ENCODE measurements at regions not wholly inside any gene's neighbourhood (a gene's known extent, or its start where the extent isn't known, plus 50 kb on each side); places are given as distances from the start of the nearest gene placed in this dataset.

- Mint-ChIP-seq H3K4me3 (no peak overlapping the region), H3K9me3 (no peaks in the 10 kb centered on the region), H3K36me3 (ENCODE audit: insufficient read depth in 1 of 3, low read depth in 3 of 3) (no peaks in the 10 kb centered on the region), H3K27me3 (ENCODE audit: low read depth) (no peaks in the 10 kb centered on the region), H3K4me1 (peaks cover 4 to 12% of the 10 kb centered on the region in 2 experiments), H3K27ac (no peak overlapping the region)
- H2BK15ac ChIP-seq (ENCODE audit: low read depth, low read length) = no peak overlapping the region
- H3K79me2 ChIP-seq (ENCODE audit: insufficient read depth, low read length) = no peaks in the 10 kb centered on the region
- H2BK20ac ChIP-seq (ENCODE audit: low read depth, low read length, poor library complexity, severe bottlenecking) = no peak overlapping the region
- H4K20me1 ChIP-seq (ENCODE audit: control insufficient read depth, insufficient read depth, insufficient read length) = no peaks in the 10 kb centered on the region
- no peak overlapping the region for H3K14ac ChIP-seq (ENCODE audit: insufficient read depth, low read length)
- H3K23me2 ChIP-seq (ENCODE audit: insufficient read length, low read depth, low read length, poor library complexity, severe bottlenecking) = no peaks in the 10 kb centered on the region
- TF ChIP-seq, protein P1, sequence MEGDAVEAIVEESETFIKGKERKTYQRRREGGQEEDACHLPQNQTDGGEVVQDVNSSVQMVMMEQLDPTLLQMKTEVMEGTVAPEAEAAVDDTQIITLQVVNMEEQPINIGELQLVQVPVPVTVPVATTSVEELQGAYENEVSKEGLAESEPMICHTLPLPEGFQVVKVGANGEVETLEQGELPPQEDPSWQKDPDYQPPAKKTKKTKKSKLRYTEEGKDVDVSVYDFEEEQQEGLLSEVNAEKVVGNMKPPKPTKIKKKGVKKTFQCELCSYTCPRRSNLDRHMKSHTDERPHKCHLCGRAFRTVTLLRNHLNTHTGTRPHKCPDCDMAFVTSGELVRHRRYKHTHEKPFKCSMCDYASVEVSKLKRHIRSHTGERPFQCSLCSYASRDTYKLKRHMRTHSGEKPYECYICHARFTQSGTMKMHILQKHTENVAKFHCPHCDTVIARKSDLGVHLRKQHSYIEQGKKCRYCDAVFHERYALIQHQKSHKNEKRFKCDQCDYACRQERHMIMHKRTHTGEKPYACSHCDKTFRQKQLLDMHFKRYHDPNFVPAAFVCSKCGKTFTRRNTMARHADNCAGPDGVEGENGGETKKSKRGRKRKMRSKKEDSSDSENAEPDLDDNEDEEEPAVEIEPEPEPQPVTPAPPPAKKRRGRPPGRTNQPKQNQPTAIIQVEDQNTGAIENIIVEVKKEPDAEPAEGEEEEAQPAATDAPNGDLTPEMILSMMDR (conservative IDR thresholded peaks at IDR 0.05) = no peak
- H2BK5ac ChIP-seq (ENCODE audit: insufficient read length, low read length) = no peak overlapping the region
- H3K9ac ChIP-seq (ENCODE audit: extremely low read depth, insufficient read length, low read length) = no peak overlapping the region
- WGBS (ENCODE audit: extremely low coverage, insufficient read length, low lambda C conversion rate) = no CpG with 5 or more reads among the region's 4 CpGs
- no peaks in the 10 kb centered on the region for H3K27me3 ChIP-seq (ENCODE audit: insufficient read depth, low read length)
- H3K4ac ChIP-seq (ENCODE audit: low read depth, low read length) = no peak overlapping the region
- H3K56ac ChIP-seq (ENCODE audit: insufficient read length, low read depth, low read length) = no peak overlapping the region
- H3T11ph ChIP-seq (ENCODE audit: low read length) = no peak overlapping the region
- DNase-seq = no peak
- H3K27ac ChIP-seq (ENCODE audit: insufficient read length, low read depth, low read length) = no peak overlapping the region
- no peak overlapping the region for H4K5ac ChIP-seq (ENCODE audit: insufficient read length, low read depth, low read length)
- no peak overlapping the region for H3K4me2 ChIP-seq (ENCODE audit: insufficient read depth, insufficient read length, low read length)
- H4K91ac ChIP-seq (ENCODE audit: insufficient read length, low read depth, low read length) = no peak overlapping the region
- no peak overlapping the region for H3K23ac ChIP-seq (ENCODE audit: insufficient read length, low read depth, low read length)
- H3K18ac ChIP-seq (ENCODE audit: insufficient read length, low read depth, low read length) = no peak overlapping the region
- no peak overlapping the region for H2BK12ac ChIP-seq (ENCODE audit: insufficient read length, low read depth, low read length)
- H2BK120ac ChIP-seq (ENCODE audit: low read depth, low read length, poor library complexity, severe bottlenecking) = no peak overlapping the region
- no peak overlapping the region for H2AK5ac ChIP-seq (ENCODE audit: insufficient read length, low read length)
- no peak overlapping the region for H2AFZ ChIP-seq (ENCODE audit: low read length)
- H4K8ac ChIP-seq (replicated peaks; ENCODE audit: insufficient read length, low read depth, low read length) = no peak overlapping the region
- H3K79me1 ChIP-seq (ENCODE audit: insufficient read depth, low read depth, low read length, poor library complexity, severe bottlenecking) = no peaks in the 10 kb centered on the region
- H3K9me3 ChIP-seq (ENCODE audit: control insufficient read depth, low read depth, low read length) = no peaks in the 10 kb centered on the region
- no peaks in the 10 kb centered on the region for H3K4me1 ChIP-seq (ENCODE audit: insufficient read depth, low read length)
These were observed 399.2 kb downstream of the EPM2A start for GRCh38 chr6:145336119-145336518.

Data from H9 (cell line).